VCaP (cell line): ENCODE measurements at regions not wholly inside any gene's neighbourhood (a gene's known extent, or its start where the extent isn't known, plus 50 kb on each side); places are given as distances from the start of the nearest gene placed in this dataset.

ENCODE experiments used
- H3K27ac ChIP-seq: fragments of 450-650 bp; 2 replicates; pipeline ENCODE4 v1.5.1; 2017
- TF ChIP-seq, protein P1 (sequence below): fragments of 450-650 bp; conservative IDR thresholded peaks from 2 replicates; pipeline ENCODE4 v1.5.1; 2017; ENCODE audit warnings: mild to moderate bottlenecking, moderate library complexity

DNA sequence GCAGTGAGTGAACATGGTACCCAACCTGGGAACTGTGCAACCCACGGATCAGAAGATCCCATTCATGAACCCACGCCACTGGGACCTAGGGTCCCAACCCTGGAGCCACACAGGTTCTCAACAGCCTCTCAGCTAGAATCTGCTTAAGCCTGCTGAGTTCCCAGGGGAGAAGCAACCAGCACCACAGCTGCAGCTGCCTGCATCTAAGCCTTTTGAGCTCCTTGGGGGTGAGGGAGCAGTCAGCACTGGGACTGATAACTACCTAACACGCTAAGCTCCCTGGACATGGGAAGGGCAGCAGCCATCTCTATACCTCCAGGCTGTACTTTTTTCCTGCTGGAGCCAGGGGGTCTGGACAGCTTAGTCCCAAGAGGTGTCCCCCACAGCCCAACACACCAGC lies 179.3 kb downstream of the IL15 start:
- H3K27ac ChIP-seq, result no peak overlapping the region
- TF ChIP-seq, protein P1, sequence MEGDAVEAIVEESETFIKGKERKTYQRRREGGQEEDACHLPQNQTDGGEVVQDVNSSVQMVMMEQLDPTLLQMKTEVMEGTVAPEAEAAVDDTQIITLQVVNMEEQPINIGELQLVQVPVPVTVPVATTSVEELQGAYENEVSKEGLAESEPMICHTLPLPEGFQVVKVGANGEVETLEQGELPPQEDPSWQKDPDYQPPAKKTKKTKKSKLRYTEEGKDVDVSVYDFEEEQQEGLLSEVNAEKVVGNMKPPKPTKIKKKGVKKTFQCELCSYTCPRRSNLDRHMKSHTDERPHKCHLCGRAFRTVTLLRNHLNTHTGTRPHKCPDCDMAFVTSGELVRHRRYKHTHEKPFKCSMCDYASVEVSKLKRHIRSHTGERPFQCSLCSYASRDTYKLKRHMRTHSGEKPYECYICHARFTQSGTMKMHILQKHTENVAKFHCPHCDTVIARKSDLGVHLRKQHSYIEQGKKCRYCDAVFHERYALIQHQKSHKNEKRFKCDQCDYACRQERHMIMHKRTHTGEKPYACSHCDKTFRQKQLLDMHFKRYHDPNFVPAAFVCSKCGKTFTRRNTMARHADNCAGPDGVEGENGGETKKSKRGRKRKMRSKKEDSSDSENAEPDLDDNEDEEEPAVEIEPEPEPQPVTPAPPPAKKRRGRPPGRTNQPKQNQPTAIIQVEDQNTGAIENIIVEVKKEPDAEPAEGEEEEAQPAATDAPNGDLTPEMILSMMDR, result no peak

DNA sequence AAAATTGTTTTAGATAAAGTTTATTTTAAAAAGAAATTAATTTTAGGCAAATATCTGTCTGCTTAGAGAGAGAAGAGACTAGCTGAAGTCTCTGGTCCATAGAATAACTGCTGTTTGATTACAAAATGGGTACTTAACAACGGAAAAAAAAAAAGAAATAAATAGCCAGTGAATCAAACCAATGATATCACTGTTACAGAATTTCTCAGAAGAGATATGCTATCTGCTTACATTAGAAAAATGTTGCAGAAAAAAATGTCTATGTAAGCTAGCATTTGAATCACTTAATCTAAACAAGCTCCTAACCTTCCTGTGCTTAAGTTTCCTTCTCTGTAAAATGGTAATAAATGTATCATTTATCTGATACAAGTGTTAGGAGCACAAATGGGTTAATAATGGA lies 189.9 kb downstream of the IL15 start:
- TF ChIP-seq, protein P1, result no peak
- no peak overlapping the region for H3K27ac ChIP-seq

DNA sequence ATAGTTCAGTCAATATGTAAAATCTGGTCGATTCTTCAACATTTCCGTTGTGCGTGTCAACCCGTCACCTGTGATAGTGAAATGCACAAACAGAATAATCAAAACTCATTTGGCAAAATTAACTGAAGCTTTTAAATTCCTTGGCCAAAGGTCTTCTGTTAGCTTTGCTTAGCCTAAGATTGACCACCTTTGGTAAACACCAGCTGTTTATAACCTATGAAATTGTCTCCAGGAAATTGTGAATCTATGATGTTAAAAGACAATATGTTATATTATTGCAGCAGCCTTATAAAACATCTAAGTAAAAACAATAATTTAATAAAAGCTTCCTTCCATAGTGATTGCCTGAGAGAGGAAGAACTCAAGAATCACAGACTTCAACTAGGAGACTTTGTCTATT lies 196.8 kb downstream of the IL15 start:
- TF ChIP-seq, protein P1, result no peak
- H3K27ac ChIP-seq, result no peak overlapping the region

DNA sequence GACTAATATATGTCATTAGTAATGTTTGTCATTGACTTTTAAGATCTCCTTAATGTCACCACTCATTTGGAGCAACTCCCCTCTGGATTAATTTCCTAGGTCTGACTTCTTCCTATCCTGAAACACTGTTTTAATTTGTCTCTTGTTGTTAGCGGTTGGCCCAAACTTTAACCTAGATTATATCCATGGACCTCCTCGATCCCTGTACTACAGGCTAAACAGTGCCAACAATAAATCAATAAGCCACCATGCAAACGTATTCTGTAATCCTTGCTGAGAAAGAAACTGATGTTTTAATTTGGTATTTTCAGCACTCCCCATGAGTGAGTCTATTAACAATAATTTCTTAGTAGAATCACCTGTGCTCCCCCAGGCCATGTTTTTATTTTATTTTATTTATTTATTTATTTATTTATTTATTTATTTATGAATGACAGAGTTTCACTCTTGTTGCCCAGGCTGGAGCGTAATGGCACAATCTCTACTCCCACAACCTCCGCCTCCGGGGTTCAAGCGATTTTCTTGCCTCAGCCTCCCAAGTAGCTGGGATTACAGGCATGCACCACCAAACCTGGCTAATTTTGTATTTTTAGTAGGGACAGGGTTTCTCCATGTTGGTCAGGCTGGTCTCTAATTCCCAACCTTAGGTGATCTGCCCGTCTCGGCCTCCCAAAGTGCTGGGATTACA lies 204.1 kb downstream of the IL15 start:
- TF ChIP-seq, protein P1, result no peak

DNA sequence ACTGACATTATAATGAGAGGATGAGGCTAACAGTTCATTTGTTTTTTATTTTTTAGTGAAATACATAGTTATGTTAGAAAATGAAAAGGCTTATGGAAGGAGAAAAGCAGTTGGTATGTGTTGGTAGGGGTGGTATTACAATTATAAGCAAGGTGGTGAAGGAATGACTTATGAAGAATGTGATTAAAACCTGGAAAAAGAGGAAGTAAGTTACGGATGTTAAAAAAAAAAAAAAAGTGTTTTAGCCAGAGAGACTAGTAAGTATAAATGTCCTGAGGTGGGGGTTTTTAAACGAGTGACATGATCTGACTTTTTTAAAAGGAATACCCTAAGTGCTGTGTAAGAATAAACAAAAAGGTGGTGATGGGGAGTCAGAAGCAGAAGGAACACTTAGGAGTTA lies 206.8 kb downstream of the IL15 start:
- TF ChIP-seq, protein P1, result no peak
- H3K27ac ChIP-seq, result no peak overlapping the region

More for the DNA sequence above, 204.1 kb downstream of the IL15 start:
- H3K27ac ChIP-seq, result no peak overlapping the region

DNA sequence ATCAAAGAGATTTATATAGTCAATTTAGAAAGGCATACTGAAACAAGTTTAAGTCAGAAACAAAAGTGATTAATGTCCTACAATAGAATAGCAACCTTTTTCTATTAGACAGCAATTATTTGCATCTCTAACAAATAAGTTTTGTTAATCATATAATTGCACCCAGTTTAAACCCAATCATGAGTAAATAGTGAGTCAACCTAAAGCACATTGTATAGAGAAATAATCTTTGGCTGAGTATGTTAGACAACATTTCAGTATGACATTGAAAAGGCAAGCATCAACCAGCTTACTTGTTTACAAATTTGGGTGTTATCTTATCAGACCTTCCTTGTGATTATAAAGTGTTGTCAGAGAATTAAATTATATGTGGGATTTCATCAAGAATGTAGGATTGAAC lies 209.5 kb downstream of the IL15 start:
- TF ChIP-seq, protein P1, result no peak
- no peak overlapping the region for H3K27ac ChIP-seq

DNA sequence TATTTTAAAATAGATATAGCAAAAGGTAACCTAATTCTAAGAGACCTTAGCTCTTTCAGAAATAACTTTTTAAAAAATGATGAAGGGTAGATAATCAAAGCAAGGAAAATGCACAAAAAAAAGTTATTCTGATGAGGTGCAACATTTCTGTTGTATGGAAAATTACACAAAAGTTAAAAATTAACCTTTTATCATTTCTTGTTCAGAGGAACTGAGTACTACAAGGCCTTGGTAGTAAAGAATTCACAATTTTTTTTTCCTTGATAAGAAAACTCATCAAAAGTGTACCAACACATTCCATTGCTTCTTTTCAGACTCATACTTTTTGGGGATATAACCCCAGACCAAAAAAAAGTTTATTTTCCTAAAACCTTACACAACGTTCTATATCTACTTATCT lies 213.0 kb downstream of the IL15 start:
- TF ChIP-seq, protein P1, result no peak
- H3K27ac ChIP-seq, result no peak overlapping the region
